Right atrium auricular region (tissue), 2 donors: ENCODE measurements at regions not wholly inside any gene's neighbourhood (a gene's known extent, or its start where the extent isn't known, plus 50 kb on each side); places are given as distances from the start of the nearest gene placed in this dataset.
"Not testable (repeated sequence)": the region's sequence is repeated elsewhere in the genome, so short reads cannot be mapped to it uniquely, and the experiment has no call there.

Experiments used
- DNase-seq: peaks from one replicate; pipeline ENCODE4 v3.0.0-alpha.2; 2019; ENCODE audit warnings: low spot score
- H3K27ac ChIP-seq, 2 donors: fragments of 200-600 bp; sonication (generic); 1 replicate in 1 of 2; 2 replicates in 1 of 2; pipeline ENCODE4 v1.5.1; 2016 to 2019
- H3K27me3 ChIP-seq, 2 donors: fragments of 200-600 bp; sonication (generic); one replicate each; pipeline versions ENCODE4 v1.5.1 to v1.6.0; 2017 to 2019
- H3K36me3 ChIP-seq: fragments of 200-600 bp; sonication (generic); one replicate; pipeline ENCODE4 v1.5.1; 2016
- H3K4me1 ChIP-seq, 2 donors: fragments of 200-600 bp; sonication (generic); one replicate each; pipeline versions ENCODE4 v1.5.1 to v1.6.0; 2017 to 2019
- H3K4me3 ChIP-seq, 2 donors: fragments of 200-600 bp; sonication (generic); 1 replicate in 1 of 2; 2 replicates in 1 of 2; pipeline ENCODE4 v1.5.1; 2017 to 2019; ENCODE audit warnings: mild to moderate bottlenecking in 1 of 2, moderate library complexity in 1 of 2
- H3K9me3 ChIP-seq, 2 donors: fragments of 200-600 bp; sonication (generic); one replicate each; pipeline ENCODE4 v1.5.1; 2019
- CTCF ChIP-seq, 2 donors: fragments of 200-600 bp; sonication (generic); IDR thresholded peaks; one replicate each; pipeline ENCODE4 v1.5.1; 2019; ENCODE audit warnings: antibody characterized with exemption in 2 of 2

GRCh38 chr1:174105086-174105485 is 54.2 kb upstream of the RABGAP1L start:
- Histone ChIP-seq H3K4me3 (no peak overlapping the region), H3K4me1 (no peaks in the 10 kb centered on the region), H3K27ac (no peak overlapping the region), H3K27me3 (no peaks in the 10 kb centered on the region), H3K36me3 (no peaks in the 10 kb centered on the region), H3K9me3 (no peaks in the 10 kb centered on the region)
- DNase-seq: no peak
- no peak for TF ChIP-seq CTCF (IDR thresholded peaks at IDR 0.05)

GRCh38 chr1:174103766-174104165 is 55.6 kb upstream of the RABGAP1L start:
- H3K27ac ChIP-seq: no peak overlapping the region
- H3K36me3 ChIP-seq: no peaks in the 10 kb centered on the region
- H3K4me3 ChIP-seq: no peak overlapping the region
- H3K27me3 ChIP-seq: no peaks in the 10 kb centered on the region
- TF ChIP-seq CTCF (IDR thresholded peaks at IDR 0.05): no peak
- no peaks in the 10 kb centered on the region for H3K4me1 ChIP-seq
- H3K9me3 ChIP-seq: no peaks in the 10 kb centered on the region
- no peak for DNase-seq

GRCh38 chr1:174101976-174102375 is 57.3 kb upstream of the RABGAP1L start:
- not testable (repeated sequence) for H3K9me3 ChIP-seq, H3K4me1 ChIP-seq, DNase-seq, H3K36me3 ChIP-seq, H3K4me3 ChIP-seq, H3K27ac ChIP-seq, H3K27me3 ChIP-seq

- H3K4me1 ChIP-seq: no peaks in the 10 kb centered on the region
- no peaks in the 10 kb centered on the region for H3K36me3 ChIP-seq
- no peak overlapping the region for H3K4me3 ChIP-seq
- H3K27me3 ChIP-seq: no peaks in the 10 kb centered on the region
- no peaks in the 10 kb centered on the region for H3K9me3 ChIP-seq
- H3K27ac ChIP-seq: no peak overlapping the region
- no peak for DNase-seq
- no peak for TF ChIP-seq CTCF (IDR thresholded peaks at IDR 0.05)
These were observed 61.9 kb upstream of the RABGAP1L start for GRCh38 chr1:174097426-174097825.

- DNase-seq, H3K4me3 ChIP-seq, H3K4me1 ChIP-seq, H3K9me3 ChIP-seq, H3K36me3 ChIP-seq, H3K27ac ChIP-seq, H3K27me3 ChIP-seq: not testable (repeated sequence)
These were observed 65.5 kb upstream of the RABGAP1L start for GRCh38 chr1:174093789-174094188.

GRCh38 chr1:174090471-174090870 is 68.3 kb upstream of the RC3H1 start:
- Histone ChIP-seq H3K36me3 (no peaks in the 10 kb centered on the region), H3K4me1 (no peaks in the 10 kb centered on the region), H3K4me3 (no peak overlapping the region), H3K9me3 (peaks cover 0 to 10% of the 10 kb centered on the region in 2 donors), H3K27ac (no peak overlapping the region), H3K27me3 (no peaks in the 10 kb centered on the region)
- DNase-seq: no peak
- TF ChIP-seq CTCF (IDR thresholded peaks at IDR 0.05): no peak

- Histone ChIP-seq H3K36me3 (no peaks in the 10 kb centered on the region), H3K9me3 (no peaks in the 10 kb centered on the region), H3K27me3 (no peaks in the 10 kb centered on the region), H3K4me1 (no peaks in the 10 kb centered on the region), H3K27ac (no peak overlapping the region), H3K4me3 (no peak overlapping the region)
- DNase-seq: no peak
- TF ChIP-seq CTCF (IDR thresholded peaks at IDR 0.05): no peak
These were observed 58.7 kb upstream of the RC3H1 start for GRCh38 chr1:174080819-174081218.
